GM19043 (cell line): ENCODE measurements at regions not wholly inside any gene's neighbourhood (a gene's known extent, or its start where the extent isn't known, plus 50 kb on each side); places are given as distances from the start of the nearest gene placed in this dataset.

Experiments
- ATAC-seq: cut with Tn5 transposase; IDR thresholded peaks from one replicate; pipeline ENCODE4 v1.9.1; 2021; ENCODE audit warnings: low read depth; ENCODE audit not compliant: unreplicated experiment

- no peak for ATAC-seq
Measured at GRCh38 chr10:44591911-44592310, 207.0 kb upstream of the CXCL12 start.

- no peak for ATAC-seq
Measured at GRCh38 chr10:44593952-44594351, 209.1 kb upstream of the CXCL12 start.

DNA sequence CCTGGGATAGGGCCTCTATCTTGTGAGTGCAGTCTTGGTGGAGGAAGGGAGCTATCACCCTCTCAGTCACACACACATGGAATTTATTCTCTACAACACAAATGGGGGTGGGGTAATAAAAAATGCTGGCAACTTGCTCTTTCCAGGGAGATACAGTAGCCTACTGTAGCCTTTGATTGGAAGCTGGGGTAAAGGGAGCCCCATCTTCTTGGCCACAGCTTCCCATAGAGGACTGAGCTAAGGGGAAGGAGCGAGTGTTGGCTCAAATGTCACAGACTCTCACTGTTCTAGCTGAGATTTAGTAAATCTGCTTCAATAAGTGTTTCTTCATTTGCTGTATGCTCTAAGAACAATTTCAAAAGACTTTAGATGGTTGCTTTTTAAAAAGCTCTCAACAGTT is 222.2 kb upstream of the CXCL12 start:
- no peak for ATAC-seq

- no peak for ATAC-seq
Measured at GRCh38 chr10:44618910-44619309, 234.0 kb upstream of the CXCL12 start.

DNA sequence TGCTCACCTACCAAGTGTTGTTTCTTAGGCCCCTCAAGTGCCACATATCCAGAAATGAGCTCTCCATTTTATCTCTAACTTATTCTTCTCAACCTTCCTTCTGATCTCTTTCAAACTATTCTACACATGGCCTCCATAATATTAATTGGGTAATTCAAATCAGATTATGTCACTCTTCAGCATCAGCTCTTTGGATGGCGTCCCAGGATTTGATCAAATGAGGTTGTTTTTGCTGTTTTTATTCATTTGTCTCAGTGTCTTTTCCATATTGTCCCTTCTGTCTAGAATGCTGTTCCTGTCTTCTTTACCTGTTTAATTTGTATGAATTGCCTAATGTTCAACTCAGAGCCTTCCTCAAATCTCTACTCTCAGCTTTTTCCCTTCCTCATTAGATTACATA is 234.6 kb upstream of the CXCL12 start:
- ATAC-seq = no peak

DNA sequence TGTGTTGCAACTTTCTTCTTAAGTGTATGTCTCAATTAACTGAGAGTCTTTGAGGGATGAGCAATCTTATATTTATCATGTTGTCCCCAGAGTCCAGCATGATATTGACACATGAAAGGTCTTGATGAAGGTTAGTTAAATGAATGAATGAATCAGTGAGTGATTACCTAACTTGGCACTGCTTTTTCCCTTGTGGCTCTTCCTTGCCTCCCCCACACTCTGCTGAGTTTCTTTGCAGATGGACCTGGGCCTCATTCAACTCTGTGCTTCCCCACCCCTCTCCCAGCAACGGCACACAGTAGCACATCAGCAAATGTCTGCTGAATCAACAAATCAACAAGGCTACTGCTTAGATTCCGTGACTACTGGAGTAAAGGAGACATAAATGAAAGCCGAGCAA is 235.1 kb upstream of the CXCL12 start:
- ATAC-seq = no peak

DNA sequence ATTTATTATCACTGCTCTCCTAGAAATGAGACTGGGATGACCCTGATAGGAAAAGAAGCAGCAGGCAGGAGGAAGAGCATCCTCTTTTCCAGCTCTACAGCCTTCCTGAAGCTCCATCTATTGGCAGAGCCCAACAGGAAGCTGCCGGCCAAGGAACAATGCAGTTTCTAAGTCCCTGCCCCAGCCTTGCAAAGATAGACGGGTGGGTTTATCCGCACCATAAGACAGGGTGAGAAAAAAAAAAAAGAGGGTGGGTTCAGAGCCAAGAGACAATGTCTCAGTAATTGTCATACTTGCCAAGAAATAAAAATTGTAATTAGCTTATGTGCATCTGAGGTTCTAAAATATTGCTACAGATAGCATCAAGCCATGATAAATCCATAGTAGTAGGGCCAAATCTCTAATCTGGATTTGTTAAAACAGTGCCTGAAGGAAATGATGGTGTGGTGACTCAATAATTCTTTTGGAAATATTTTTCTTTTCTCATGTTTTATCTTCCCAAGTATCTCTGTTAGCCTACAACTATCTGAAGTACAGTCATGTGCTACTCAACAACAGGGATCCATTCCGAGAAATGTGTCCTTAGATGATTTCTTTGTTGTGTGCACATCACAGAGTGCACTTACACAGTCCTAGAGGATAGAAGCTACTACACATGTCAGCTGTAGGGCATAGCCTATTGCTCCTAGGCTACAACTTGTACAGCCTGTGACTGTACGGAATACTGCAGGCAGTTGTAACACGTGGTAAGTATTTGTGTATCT is 242.9 kb upstream of the CXCL12 start:
- no peak for ATAC-seq

GRCh38 chr10:44628921-44629320 is 244.0 kb upstream of the CXCL12 start:
- ATAC-seq = no peak

- no peak for ATAC-seq
Measured at GRCh38 chr10:44635176-44635575, 250.3 kb upstream of the CXCL12 start.

DNA sequence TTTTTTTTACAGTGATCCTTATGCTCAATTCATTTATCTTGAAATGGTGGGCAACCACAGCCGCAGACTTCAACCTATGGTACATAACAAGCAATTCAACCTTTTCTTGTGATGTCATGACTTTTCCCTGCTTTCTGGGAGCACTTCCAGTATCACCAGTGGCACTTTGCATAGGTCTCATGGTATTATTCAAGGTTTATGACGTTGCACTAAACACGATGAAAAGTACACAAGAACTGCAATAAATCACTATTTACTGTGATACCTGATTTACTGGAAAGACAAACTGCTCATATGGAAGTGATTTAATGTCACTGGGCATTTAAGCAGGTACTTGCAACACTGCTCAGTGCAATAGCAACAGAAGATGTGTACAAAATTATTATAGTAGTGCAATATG is 251.7 kb upstream of the CXCL12 start:
- no peak for ATAC-seq

- no peak for ATAC-seq
Measured at GRCh38 chr10:44640429-44640828, 255.5 kb upstream of the CXCL12 start.

- no peak for ATAC-seq
Measured at GRCh38 chr10:44647473-44647872, 262.6 kb upstream of the CXCL12 start.

GRCh38 chr10:44647877-44648542 is 263.1 kb upstream of the CXCL12 start:
- ATAC-seq = peak; percentile 73

GRCh38 chr10:44650691-44651661 is 260.2 kb upstream of the TMEM72 start:
- no peak for ATAC-seq

DNA sequence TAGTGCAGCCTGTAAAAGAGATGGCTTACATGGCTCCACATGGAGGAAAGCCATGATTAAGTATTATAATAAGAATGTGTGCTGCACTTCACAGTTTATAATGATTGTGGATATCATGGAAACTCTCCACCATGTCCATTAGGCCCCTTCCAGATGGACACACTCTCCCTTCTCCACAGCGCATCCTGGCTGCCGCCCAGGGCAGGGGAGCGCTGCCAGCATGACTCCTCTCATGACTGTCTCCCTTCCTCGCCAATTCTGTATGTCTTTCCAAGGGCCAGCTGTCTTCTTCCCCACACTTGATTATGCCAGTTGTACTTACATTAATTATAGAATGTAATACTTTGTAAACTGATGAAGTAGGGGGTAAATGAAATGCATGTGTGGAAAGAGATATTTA is 259.3 kb upstream of the TMEM72 start:
- ATAC-seq = no peak

DNA sequence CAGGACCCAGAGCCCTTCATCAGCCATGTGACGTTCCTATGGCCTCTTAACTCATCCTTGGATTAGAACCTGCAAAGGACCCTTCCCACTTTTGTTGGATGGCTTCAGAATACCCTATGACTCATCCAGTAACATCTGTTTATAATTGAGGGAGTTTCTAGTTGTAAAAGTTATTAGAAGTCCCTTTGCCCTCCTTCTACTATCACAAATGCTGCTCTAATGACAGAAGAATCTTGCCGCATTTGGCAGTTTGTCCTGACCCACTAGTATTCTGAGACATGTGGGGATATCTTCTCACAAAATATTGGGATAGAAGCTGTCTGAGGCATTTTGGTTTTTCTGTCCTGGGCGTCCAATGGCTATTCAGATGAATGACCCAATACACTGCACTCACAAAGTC is 251.8 kb upstream of the TMEM72 start:
- ATAC-seq = no peak

DNA sequence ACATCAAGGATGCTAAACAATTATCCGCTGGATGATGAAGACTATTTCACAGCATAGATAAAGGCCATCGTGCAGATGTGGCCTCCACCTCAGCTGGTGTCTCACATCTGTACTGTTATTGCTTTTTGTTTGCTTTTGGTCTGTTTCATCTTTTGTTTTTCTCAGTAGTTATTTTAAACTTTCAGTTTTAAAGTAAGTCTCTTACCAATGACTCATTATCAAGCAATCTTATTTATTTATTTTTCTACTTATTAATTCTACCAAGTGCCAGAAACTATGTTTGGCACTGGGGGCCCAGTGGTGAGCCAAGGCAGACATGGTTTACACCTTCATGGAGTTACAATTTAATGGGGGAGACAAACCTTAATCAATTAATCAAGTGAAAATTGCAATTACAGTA is 250.9 kb upstream of the TMEM72 start:
- ATAC-seq = no peak

- ATAC-seq = no peak
Measured at GRCh38 chr10:44662051-44662450, 249.1 kb upstream of the TMEM72 start.

DNA sequence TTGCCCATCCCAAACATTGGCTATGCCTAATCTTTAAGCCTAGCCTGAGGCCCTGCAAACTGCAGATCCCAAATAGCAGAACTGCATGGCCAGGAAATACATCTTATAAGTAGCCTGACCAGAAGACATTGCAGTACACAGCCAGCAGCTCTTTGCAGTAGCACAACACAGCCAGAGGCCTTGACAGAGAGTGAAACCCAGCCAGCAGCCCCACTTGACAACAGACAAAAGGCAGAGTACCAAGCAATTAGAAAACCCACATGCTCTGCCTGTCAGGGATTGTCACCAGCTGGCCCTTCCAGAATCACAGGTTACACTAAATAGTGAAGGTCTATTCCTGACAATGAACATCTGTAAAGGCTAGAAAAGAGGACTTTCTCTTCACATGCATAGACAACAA is 242.8 kb upstream of the TMEM72 start:
- no peak for ATAC-seq

GRCh38 chr10:44671319-44671718 is 239.8 kb upstream of the TMEM72 start:
- no peak for ATAC-seq
